K562 (cell line): ENCODE measurements at regions not wholly inside any gene's neighbourhood (a gene's known extent, or its start where the extent isn't known, plus 50 kb on each side); places are given as distances from the start of the nearest gene placed in this dataset.

ENCODE experiments used
- ATAC-seq: fragments of 200-7000 bp; cut with Tn5 transposase; 3 replicates; pipeline ENCODE4 v1.9.1; 2020; ENCODE audit warnings: moderate library complexity
- BruUV-seq: library from RNA; stranded (reverse); fragments of 400-500 nt; replicated peaks from 2 replicates; lab custom pipeline; 2021; lab: Mats Ljungman, UMichigan
- CTCF ChIA-PET: fragments of 300-600 bp; formaldehyde crosslinking; extraction: SDS; loops from one replicate; lab custom pipeline; 2021; ENCODE audit warnings: low intra/inter-chr PET ratio; lab: Yijun Ruan, JAX
- POLR2A ChIA-PET: fragments of 300-600, 350-650 bp; sonication (Branson Sonifier 250); formaldehyde crosslinking; extraction: SDS; loops from one replicate; lab custom pipeline; 2021; ENCODE audit warnings: antibody characterized with exemption, inconsistent platforms; lab: Yijun Ruan, JAX
- DNase-seq, 4 experiments: peaks; one replicate each; pipeline versions ENCODE4 v3.0.0 to v3.0.0-alpha.2; 2011 to 2018; ENCODE audit warnings: low spot score in 3 of 4, mixed read lengths in 3 of 4; ENCODE audit errors: extremely low read depth in 1 of 4
- FAIRE-seq: peaks from 2 replicates; lab custom pipeline; 2011; peaks lifted over from hg19 to GRCh38; lab: Jason Lieb, UNC
- H2AFZ ChIP-seq: 2 replicates; pipeline ENCODE4 v1.6.0; 2011; ENCODE audit warnings: low read depth, low read length, control low read depth, inconsistent platforms
- H3K27ac ChIP-seq: fragments of 200-600 bp; 3 replicates; pipeline ENCODE4 v1.8.0; 2011; ENCODE audit warnings: low read depth, mild to moderate bottlenecking, control low read depth, inconsistent platforms, low read length, moderate library complexity, mixed read lengths; ENCODE audit errors: extremely low read depth
- H3K27me3 ChIP-seq, 2 experiments: fragments of 300-600 bp in 1 of 2; 2 replicates in 1 of 2; 3 replicates in 1 of 2; pipeline versions ENCODE4 v1.6.0 to v1.8.0; 2011; ENCODE audit warnings: inconsistent platforms in 2 of 2, low read length in 2 of 2, mild to moderate bottlenecking in 1 of 2, mixed read lengths in 1 of 2, moderate library complexity in 1 of 2; ENCODE audit not compliant: control insufficient read depth in 2 of 2, insufficient read depth in 2 of 2
- H3K36me3 ChIP-seq: fragments of 300-600 bp; 3 replicates; pipeline ENCODE4 v1.8.0; 2011; ENCODE audit warnings: mild to moderate bottlenecking, low read length, inconsistent platforms; ENCODE audit not compliant: control insufficient read depth, insufficient read depth
- H3K4me1 ChIP-seq, 2 experiments: fragments of 200-600 bp in 1 of 2; replicated peaks in 1 of 2; 2 replicates in 1 of 2; 3 replicates in 1 of 2; pipeline versions ENCODE4 v1.5.1 to v1.8.0; 2011; ENCODE audit warnings: inconsistent platforms in 2 of 2, low read length in 2 of 2, mild to moderate bottlenecking in 1 of 2, mixed read lengths in 1 of 2, moderate library complexity in 1 of 2; ENCODE audit not compliant: control insufficient read depth in 2 of 2, insufficient read depth in 2 of 2
- H3K4me2 ChIP-seq: 2 replicates; pipeline ENCODE4 v1.6.1; 2011; ENCODE audit warnings: low read length, control low read depth, inconsistent platforms, mixed read lengths; ENCODE audit not compliant: insufficient read depth
- H3K4me3 ChIP-seq: fragments of 200-600 bp; sonication (generic), shearing (Covaris generic); 2 replicates; pipeline ENCODE4 v1.5.1; 2016; ENCODE audit warnings: control low read depth, inconsistent platforms
- H3K79me2 ChIP-seq: fragments of 200-600 bp; 3 replicates; pipeline ENCODE4 v1.8.0; 2011; ENCODE audit warnings: low read length, inconsistent platforms; ENCODE audit not compliant: control insufficient read depth, insufficient read depth
- H3K9ac ChIP-seq, 2 experiments: 2 replicates each; pipeline versions ENCODE4 v1.6.0 to v1.6.1; 2011; ENCODE audit warnings: low read depth in 2 of 2, low read length in 2 of 2, control low read depth in 1 of 2, inconsistent platforms in 1 of 2, mild to moderate bottlenecking in 1 of 2, mixed read lengths in 1 of 2; ENCODE audit not compliant: insufficient read depth in 1 of 2
- H3K9me1 ChIP-seq: one replicate; pipeline ENCODE4 v1.6.0; 2011; ENCODE audit warnings: inconsistent platforms, mild to moderate bottlenecking, low read length, moderate library complexity; ENCODE audit not compliant: control insufficient read depth, insufficient read depth
- H3K9me3 ChIP-seq: replicated peaks from 2 replicates; pipeline ENCODE4 v1.5.1; 2011; ENCODE audit warnings: low read depth, low read length, inconsistent platforms; ENCODE audit not compliant: control insufficient read depth, insufficient read depth
- H4K20me1 ChIP-seq: replicated peaks from 2 replicates; pipeline ENCODE4 v1.6.1; 2011; ENCODE audit warnings: low read length, inconsistent platforms, mixed read lengths; ENCODE audit not compliant: control insufficient read depth, insufficient read depth
- ATF1 ChIP-seq, 2 experiments: fragments of 450-650 bp in 1 of 2; IDR thresholded peaks; 2 replicates each; pipeline ENCODE4 v1.6.1; 2016; ENCODE audit warnings: missing compliant biosample characterization in 1 of 2, missing genetic modification characterization in 1 of 2
- BCOR ChIP-seq: fragments of 450-650 bp; IDR thresholded peaks from 2 replicates; pipeline ENCODE4 v1.6.1; 2016
- BRD9 ChIP-seq: fragments of 450-650 bp; IDR thresholded peaks from 2 replicates; pipeline ENCODE4 v1.6.1; 2018; ENCODE audit warnings: low read depth; ENCODE audit not compliant: partially characterized antibody
- FIP1L1 ChIP-seq: fragments of 200-400 bp; formaldehyde crosslinking; IDR thresholded peaks from 2 replicates; pipeline ENCODE4 v1.6.1; 2018; ENCODE audit warnings: mild to moderate bottlenecking, low read depth, low read length; ENCODE audit not compliant: poor library complexity, severe bottlenecking
- HDGF ChIP-seq: fragments of 450-650 bp; IDR thresholded peaks from 2 replicates; pipeline ENCODE4 v1.6.1; 2016
- PTRF ChIP-seq: fragments of 450-650 bp; IDR thresholded peaks from 2 replicates; pipeline ENCODE4 v1.6.1; 2016; ENCODE audit warnings: mild to moderate bottlenecking, missing genetic modification characterization, missing compliant biosample characterization
- RBM25 ChIP-seq: fragments of 200-400 bp; formaldehyde crosslinking; IDR thresholded peaks from 2 replicates; pipeline ENCODE4 v1.6.1; 2018; ENCODE audit warnings: low read length, low read depth, moderate library complexity; ENCODE audit not compliant: severe bottlenecking
- TAF9B ChIP-seq: fragments of 450-650 bp; IDR thresholded peaks from 2 replicates; pipeline ENCODE4 v1.6.1; 2018; ENCODE audit warnings: mild to moderate bottlenecking; ENCODE audit not compliant: partially characterized antibody
- ZBTB33 ChIP-seq: sonication (generic); formaldehyde crosslinking; IDR thresholded peaks from 2 replicates; pipeline ENCODE4 v1.8.1; 2023; ENCODE audit warnings: mild to moderate bottlenecking, missing genetic modification reagents
- WGBS: fragments of 100-300 bp; shearing (Covaris generic); methylation state at CpG from one replicate; pipeline ENCODE4 v1.1.6; 2016; ENCODE audit warnings: low coverage, mixed read lengths; ENCODE audit not compliant: insufficient coverage; ENCODE audit errors: missing lambda C conversion rate; 5-methylcytosine and 5-hydroxymethylcytosine counted together
- in situ Hi-C: fragments of 300-500 bp; cut with MboI; formaldehyde crosslinking; loops from 4 replicates; pipeline ENCODE4 v1.15.0; 2018; ENCODE audit warnings: inconsistent platforms, mixed read lengths
- intact Hi-C: fragments of 100-400 bp; cut with micrococcal nuclease; formaldehyde crosslinking; loops from 2 replicates; pipeline ENCODE4 v1.14.2; 2022

GRCh38 chr15:46677491-46677890 lies 1039.8 kb upstream of the SEMA6D start:
- no peak for TF ChIP-seq ZBTB33 (CRISPR knock-in tag)
- TF ChIP-seq FIP1L1: no peak
- TF ChIP-seq HDGF: no peak
- TF ChIP-seq BRD9: no peak
- no peak for TF ChIP-seq PTRF
- TF ChIP-seq TAF9B: no peak
- TF ChIP-seq BCOR: no peak
- TF ChIP-seq RBM25: no peak
- no peak for TF ChIP-seq ATF1 (CRISPR knock-in tag; IDR thresholded peaks at IDR 0.05)
- no peak for TF ChIP-seq ATF1 (tag; IDR thresholded peaks at IDR 0.05)
- Histone ChIP-seq H3K4me3 (no peak overlapping the region), H3K79me2 (no peaks in the 10 kb centered on the region), H3K9ac (no peak overlapping the region), H3K4me1 (no peaks in the 10 kb centered on the region), H4K20me1 (no peaks in the 10 kb centered on the region), H3K9me3 (no peaks in the 10 kb centered on the region), H2AFZ (no peak overlapping the region), H3K27ac (no peak overlapping the region), H3K36me3 (no peaks in the 10 kb centered on the region), H3K27me3 (no peaks in the 10 kb centered on the region), H3K9me1 (no peaks in the 10 kb centered on the region), H3K4me2 (no peak overlapping the region)
- POLR2A ChIA-PET: no interaction called here
- DNase-seq (no peak), ATAC-seq (no peak), FAIRE-seq (no peak)
- WGBS: 0% methylated on average over 5 of the region's 6 CpGs
- in situ Hi-C loops (no loop called here), intact Hi-C loops (no loop called here)
- BruUV-seq: no TSS peak
- CTCF ChIA-PET: no interaction called here
